ENCODE measurements at regions not wholly inside any gene's neighbourhood (a gene's known extent, or its start where the extent isn't known, plus 50 kb on each side); places are given as distances from the start of the nearest gene placed in this dataset.

DNA sequence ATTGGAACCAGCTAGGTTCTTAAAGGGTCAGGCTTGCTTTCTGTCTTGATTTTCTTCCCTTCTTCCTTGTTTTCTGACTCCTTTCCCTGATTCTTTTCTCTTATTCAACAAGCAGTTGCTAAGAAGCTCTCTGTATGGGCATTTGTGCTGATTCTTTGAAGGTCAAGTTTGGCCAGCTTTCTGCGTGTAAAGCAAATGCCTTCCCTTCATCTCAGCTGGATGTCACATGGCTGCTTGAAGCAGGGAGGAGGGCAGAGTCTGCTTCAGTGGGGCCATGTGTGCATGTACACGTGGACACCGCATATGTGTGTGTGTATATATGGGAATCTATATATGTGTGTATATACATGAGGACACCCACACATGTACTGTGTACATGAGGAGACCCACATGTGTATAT, 139.9 kb upstream of the ATP6AP2 start:
- TF ChIP-seq, protein P1, sequence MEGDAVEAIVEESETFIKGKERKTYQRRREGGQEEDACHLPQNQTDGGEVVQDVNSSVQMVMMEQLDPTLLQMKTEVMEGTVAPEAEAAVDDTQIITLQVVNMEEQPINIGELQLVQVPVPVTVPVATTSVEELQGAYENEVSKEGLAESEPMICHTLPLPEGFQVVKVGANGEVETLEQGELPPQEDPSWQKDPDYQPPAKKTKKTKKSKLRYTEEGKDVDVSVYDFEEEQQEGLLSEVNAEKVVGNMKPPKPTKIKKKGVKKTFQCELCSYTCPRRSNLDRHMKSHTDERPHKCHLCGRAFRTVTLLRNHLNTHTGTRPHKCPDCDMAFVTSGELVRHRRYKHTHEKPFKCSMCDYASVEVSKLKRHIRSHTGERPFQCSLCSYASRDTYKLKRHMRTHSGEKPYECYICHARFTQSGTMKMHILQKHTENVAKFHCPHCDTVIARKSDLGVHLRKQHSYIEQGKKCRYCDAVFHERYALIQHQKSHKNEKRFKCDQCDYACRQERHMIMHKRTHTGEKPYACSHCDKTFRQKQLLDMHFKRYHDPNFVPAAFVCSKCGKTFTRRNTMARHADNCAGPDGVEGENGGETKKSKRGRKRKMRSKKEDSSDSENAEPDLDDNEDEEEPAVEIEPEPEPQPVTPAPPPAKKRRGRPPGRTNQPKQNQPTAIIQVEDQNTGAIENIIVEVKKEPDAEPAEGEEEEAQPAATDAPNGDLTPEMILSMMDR (IDR thresholded peaks at IDR 0.05): no peak
- TF ChIP-seq POLR2A (IDR thresholded peaks at IDR 0.05): no peak

Data from adrenal gland (tissue), 5 donors.